GM12878 (cell line): ENCODE measurements at regions not wholly inside any gene's neighbourhood (a gene's known extent, or its start where the extent isn't known, plus 50 kb on each side); places are given as distances from the start of the nearest gene placed in this dataset.

Source experiments
- ATAC-seq: fragments of 200-7000 bp; cut with Tn5 transposase; 3 replicates; pipeline ENCODE4 v1.9.1; 2020; ENCODE audit warnings: mild to moderate bottlenecking, moderate library complexity
- BruUV-seq: library from RNA; stranded (reverse); fragments of 400-500 nt; replicated peaks from 2 replicates; lab custom pipeline; 2021; lab: Mats Ljungman, UMichigan
- CTCF ChIA-PET: fragments of 300-600 bp; sonication (Branson Sonifier 250); formaldehyde crosslinking; extraction: SDS; loops from one replicate; lab custom pipeline; 2021; ENCODE audit warnings: inconsistent platforms; lab: Yijun Ruan, JAX
- POLR2A ChIA-PET: fragments of 350-600 bp; formaldehyde crosslinking; extraction: SDS; loops from one replicate; lab custom pipeline; 2021; ENCODE audit warnings: inconsistent platforms; lab: Charles Lee
- RAD21 ChIA-PET: fragments of 300-600 bp; sonication (Branson Sonifier 250); formaldehyde crosslinking; loops from one replicate; lab custom pipeline; 2023; ENCODE audit warnings: antibody characterized with exemption; ENCODE audit not compliant: unreplicated experiment; lab: Charles Lee
- SMC1A ChIA-PET: fragments of 300-600 bp; sonication (Branson Sonifier 250); formaldehyde crosslinking; loops from one replicate; lab custom pipeline; 2023; ENCODE audit not compliant: unreplicated experiment, uncharacterized antibody; lab: Charles Lee
- DNase-seq: peaks from one replicate; pipeline ENCODE4 v3.0.0-alpha.2; 2011; ENCODE audit warnings: low read depth, low spot score
- FAIRE-seq: peaks from 3 replicates; lab custom pipeline; 2011; peaks lifted over from hg19 to GRCh38; lab: Jason Lieb, UNC
- H2AFZ ChIP-seq: 2 replicates; pipeline ENCODE4 v1.6.0; 2011; ENCODE audit warnings: low read depth, low read length, control low read depth; ENCODE audit not compliant: control insufficient read depth
- H3K27ac ChIP-seq: 2 replicates; pipeline ENCODE4 v1.5.1; 2011; ENCODE audit warnings: control low read depth; ENCODE audit not compliant: control insufficient read depth, insufficient read depth
- H3K27me3 ChIP-seq, 2 experiments: replicated peaks in 1 of 2; 2 replicates each; pipeline versions ENCODE4 v1.6.0 to v1.6.1; 2011; ENCODE audit warnings: low read length in 1 of 2; ENCODE audit not compliant: control insufficient read depth in 2 of 2, insufficient read depth in 2 of 2
- H3K36me3 ChIP-seq, 2 experiments: 2 replicates each; pipeline ENCODE4 v1.5.1; 2011; ENCODE audit warnings: low read length in 1 of 2; ENCODE audit not compliant: control insufficient read depth in 2 of 2, insufficient read depth in 2 of 2
- H3K4me1 ChIP-seq: 2 replicates; pipeline ENCODE4 v1.6.1; 2011; ENCODE audit warnings: mild to moderate bottlenecking, low read length, moderate library complexity, mixed read lengths; ENCODE audit not compliant: control insufficient read depth, insufficient read depth
- H3K4me2 ChIP-seq: 2 replicates; pipeline ENCODE4 v1.6.0; 2011; ENCODE audit warnings: control low read depth; ENCODE audit not compliant: control insufficient read depth, insufficient read depth
- H3K4me3 ChIP-seq: fragments of 200-600 bp; sonication (generic); 2 replicates; pipeline ENCODE4 v1.5.1; 2016
- H3K79me2 ChIP-seq: 2 replicates; pipeline ENCODE4 v1.6.0; 2011; ENCODE audit warnings: low read length; ENCODE audit not compliant: control insufficient read depth, insufficient read depth
- H3K9ac ChIP-seq: 2 replicates; pipeline ENCODE4 v1.8.0; 2011; ENCODE audit warnings: low read length, control low read depth, mixed read lengths; ENCODE audit not compliant: control insufficient read depth, insufficient read depth
- H3K9me3 ChIP-seq: replicated peaks from 3 replicates; pipeline ENCODE4 v1.5.1; 2011; ENCODE audit warnings: mild to moderate bottlenecking, low read length; ENCODE audit not compliant: control insufficient read depth, insufficient read depth
- H4K20me1 ChIP-seq: 2 replicates; pipeline ENCODE4 v1.6.0; 2011; ENCODE audit not compliant: control insufficient read depth, insufficient read depth
- CBFB ChIP-seq: IDR thresholded peaks from 2 replicates; pipeline ENCODE4 v1.6.1; 2016; ENCODE audit warnings: antibody characterized with exemption, low read depth
- ESRRA ChIP-seq: IDR thresholded peaks from 2 replicates; pipeline ENCODE4 v1.6.1; 2012; ENCODE audit warnings: mild to moderate bottlenecking, low read length, improper control_type of control experiment
- IKZF1 ChIP-seq: fragments of 450-650 bp; conservative IDR thresholded peaks from 2 replicates; pipeline ENCODE4 v1.6.1; 2017; ENCODE audit warnings: antibody characterized with exemption, mild to moderate bottlenecking
- IRF3 ChIP-seq: fragments of 450-650 bp; IDR thresholded peaks from 2 replicates; pipeline ENCODE4 v1.6.1; 2014; ENCODE audit warnings: mild to moderate bottlenecking
- MEF2A ChIP-seq: IDR thresholded peaks from 2 replicates; pipeline ENCODE4 v1.6.1; 2011; ENCODE audit warnings: low read depth, mild to moderate bottlenecking, low read length, moderate library complexity; ENCODE audit not compliant: insufficient read depth
- MLLT1 ChIP-seq: fragments of 450-650 bp; IDR thresholded peaks from 2 replicates; pipeline ENCODE4 v1.6.1; 2016; ENCODE audit warnings: mild to moderate bottlenecking
- NFYA ChIP-seq: IDR thresholded peaks from 2 replicates; pipeline ENCODE4 v1.6.1; 2011; ENCODE audit warnings: low read depth, mild to moderate bottlenecking, low read length, improper control_type of control experiment, borderline replicate concordance
- RBBP5 ChIP-seq: fragments of 200-600 bp; sonication (generic); conservative IDR thresholded peaks from 2 replicates; pipeline ENCODE4 v1.6.1; 2016
- SMARCA5 ChIP-seq: fragments of 450-650 bp; IDR thresholded peaks from 2 replicates; pipeline ENCODE4 v1.6.1; 2017; ENCODE audit warnings: mild to moderate bottlenecking
- ZBED1 ChIP-seq: IDR thresholded peaks from 2 replicates; pipeline ENCODE4 v1.6.1; 2016; ENCODE audit warnings: borderline replicate concordance
- ZNF384 ChIP-seq: IDR thresholded peaks from 2 replicates; pipeline ENCODE4 v1.6.1; 2012; ENCODE audit warnings: low read depth, mild to moderate bottlenecking, low read length, improper control_type of control experiment, borderline replicate concordance
- WGBS: methylation state at CpG from one replicate; pipeline ENCODE4 v1.1.6; 2016; ENCODE audit warnings: low lambda C conversion rate; ENCODE audit not compliant: insufficient replicate concordance, insufficient coverage; ENCODE audit errors: missing lambda C conversion rate; 5-methylcytosine and 5-hydroxymethylcytosine counted together
- in situ Hi-C: fragments of 300-500 bp; cut with MboI; formaldehyde crosslinking; loops from 9 replicates; pipeline ENCODE4 v1.14.3; 2018; ENCODE audit warnings: mixed read lengths
- intact Hi-C: fragments of 100-400 bp; cut with micrococcal nuclease; formaldehyde crosslinking; loops from one replicate; pipeline ENCODE4 v1.14.2; 2022; ENCODE audit not compliant: unreplicated experiment

GRCh38 chr2:150222379-150222778, 265.1 kb downstream of the RND3 start:
- no TSS peak for BruUV-seq
- Histone ChIP-seq H3K27me3 (no peaks in the 10 kb centered on the region), H3K36me3 (no peaks in the 10 kb centered on the region), H3K79me2 (no peaks in the 10 kb centered on the region), H3K27ac (no peak overlapping the region), H2AFZ (no peak overlapping the region), H3K9ac (no peak overlapping the region), H3K9me3 (no peaks in the 10 kb centered on the region), H3K4me2 (no peak overlapping the region), H3K4me3 (no peak overlapping the region), H4K20me1 (no peaks in the 10 kb centered on the region), H3K4me1 (no peaks in the 10 kb centered on the region)
- DNase-seq (no peak), ATAC-seq (no peak), FAIRE-seq (no peak)
- WGBS = 36% methylated on average over 6 of the region's 6 CpGs
- RAD21 ChIA-PET = no interaction called here
- POLR2A ChIA-PET = no interaction called here
- TF ChIP-seq IKZF1 (no peak), IRF3 (no peak), ZNF384 (no peak), CBFB (no peak), ESRRA (no peak), ZBED1 (no peak), MLLT1 (no peak), MEF2A (no peak), NFYA (no peak), SMARCA5 (no peak), RBBP5 (no peak)
- intact Hi-C loops (no loop called here), in situ Hi-C loops (no loop called here)
- CTCF ChIA-PET = no interaction called here
- SMC1A ChIA-PET = no interaction called here
